ENCODE measurements at regions not wholly inside any gene's neighbourhood (a gene's known extent, or its start where the extent isn't known, plus 50 kb on each side); places are given as distances from the start of the nearest gene placed in this dataset.

DNA sequence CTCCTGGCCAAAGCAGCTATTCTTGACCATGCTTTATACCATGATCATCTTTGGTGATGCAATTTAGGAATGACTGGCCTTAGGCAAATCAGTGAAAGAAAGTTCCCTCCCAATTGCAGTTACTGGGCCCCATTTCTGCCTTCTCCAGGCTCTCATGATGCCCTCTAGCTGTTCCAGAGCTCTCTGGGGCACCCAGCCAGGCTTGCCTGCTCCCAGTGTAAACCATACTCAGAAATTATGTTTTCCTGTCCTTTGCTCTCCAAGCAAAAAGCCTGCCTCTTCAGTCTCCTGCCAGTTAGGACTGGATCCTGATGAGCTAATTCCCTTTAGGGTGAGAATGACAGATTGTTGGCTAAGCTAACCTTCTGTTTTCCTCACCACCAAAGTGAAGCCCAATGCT is 85.3 kb upstream of the RBPJ start:
- Histone ChIP-seq H3K4me2 (replicated peaks; ENCODE audit: extremely low read depth, low read length, poor library complexity, severe bottlenecking) (no peak overlapping the region), H3K4me3 (replicated peaks in 1 of 3; ENCODE audit: low read depth in 2 of 3, low read length in 3 of 3) (no peak overlapping the region), H2AFZ (ENCODE audit: insufficient read depth, low read depth, low read length, poor library complexity, severe bottlenecking) (peak overlapping the region; percentile 25), H3K9me3 (replicated peaks in 1 of 2; ENCODE audit: control insufficient read depth in 1 of 2, insufficient read depth in 1 of 2, low read length in 2 of 2) (no peaks in the 10 kb centered on the region), H3K79me2 (ENCODE audit: insufficient read depth, low read length) (no peaks in the 10 kb centered on the region), H3K27me3 (ENCODE audit: control insufficient read depth in 2 of 2, insufficient read depth in 2 of 2, low read length in 2 of 2) (no peaks in the 10 kb centered on the region), H4K20me1 (ENCODE audit: insufficient read depth, low read length) (no peaks in the 10 kb centered on the region), H3K9ac (ENCODE audit: insufficient read depth, low read length, poor library complexity, severe bottlenecking) (no peak overlapping the region), H3K36me3 (replicated peaks in 1 of 2; ENCODE audit: control insufficient read depth in 1 of 2, insufficient read depth in 2 of 2, low read length in 2 of 2) (no peaks in the 10 kb centered on the region), H3K4me1 (ENCODE audit: control insufficient read depth in 1 of 2, insufficient read depth in 2 of 2, low read length in 2 of 2) (peaks cover 14 to 16% of the 10 kb centered on the region in 2 donors), H3K27ac (ENCODE audit: low read depth in 1 of 2, low read length in 2 of 2) (no peak overlapping the region)
- Mint-ChIP-seq H3K4me3 (no peak overlapping the region), H3K27ac (no peak overlapping the region), H3K36me3 (peaks cover 0 to 2% of the 10 kb centered on the region in 2 donors), H3K4me1 (peaks cover 30% of the 10 kb centered on the region), H3K27me3 (ENCODE audit: low read depth in 3 of 3) (peaks cover 0 to 4% (median 0%) of the 10 kb centered on the region in 3 donors), H3K9me3 (peaks cover 0 to 3% (median 0%) of the 10 kb centered on the region in 7 donors)
- no peak for TF ChIP-seq CTCF (IDR thresholded peaks at IDR 0.05)
- intact Hi-C loops (cut with micrococcal nuclease), result no loop called here
- DNase-seq, result peak in 2 of 3 donors; percentile 28 to 54

- Histone ChIP-seq H3K36me3 (replicated peaks in 1 of 2; ENCODE audit: control insufficient read depth in 1 of 2, insufficient read depth in 2 of 2, low read length in 2 of 2) (no peaks in the 10 kb centered on the region), H3K27me3 (ENCODE audit: control insufficient read depth in 2 of 2, insufficient read depth in 2 of 2, low read length in 2 of 2) (no peaks in the 10 kb centered on the region), H3K79me2 (ENCODE audit: insufficient read depth, low read length) (no peaks in the 10 kb centered on the region), H3K9ac (ENCODE audit: insufficient read depth, low read length, poor library complexity, severe bottlenecking) (no peak overlapping the region), H3K27ac (ENCODE audit: low read depth in 1 of 2, low read length in 2 of 2) (no peak overlapping the region), H3K4me3 (replicated peaks in 1 of 3; ENCODE audit: low read depth in 2 of 3, low read length in 3 of 3) (no peak overlapping the region), H3K9me3 (replicated peaks in 1 of 2; ENCODE audit: control insufficient read depth in 1 of 2, insufficient read depth in 1 of 2, low read length in 2 of 2) (no peaks in the 10 kb centered on the region), H3K4me1 (ENCODE audit: control insufficient read depth in 1 of 2, insufficient read depth in 2 of 2, low read length in 2 of 2) (peaks cover 14 to 16% of the 10 kb centered on the region in 2 donors), H2AFZ (ENCODE audit: insufficient read depth, low read depth, low read length, poor library complexity, severe bottlenecking) (no peak overlapping the region), H4K20me1 (ENCODE audit: insufficient read depth, low read length) (no peaks in the 10 kb centered on the region), H3K4me2 (replicated peaks; ENCODE audit: extremely low read depth, low read length, poor library complexity, severe bottlenecking) (no peak overlapping the region)
- Mint-ChIP-seq H3K27ac (peak overlapping the region in 1 of 7 donors; percentile 42), H3K4me1 (peaks cover 30% of the 10 kb centered on the region), H3K27me3 (ENCODE audit: low read depth in 3 of 3) (peaks cover 0 to 4% (median 1%) of the 10 kb centered on the region in 3 donors), H3K4me3 (no peak overlapping the region), H3K36me3 (peaks cover 0 to 2% of the 10 kb centered on the region in 2 donors), H3K9me3 (peaks cover 0 to 3% (median 0%) of the 10 kb centered on the region in 7 donors)
- DNase-seq, result no peak
- intact Hi-C loops (cut with micrococcal nuclease), result no loop called here
- no peak for TF ChIP-seq CTCF (IDR thresholded peaks at IDR 0.05)
- no CpG with 5 or more reads among the region's 5 CpGs for WGBS (ENCODE audit: insufficient coverage)
Measured at GRCh38 chr4:26237916-26238315, 82.9 kb upstream of the RBPJ start.

Measured in CD14-positive monocyte (primary cell).